HepG2 (cell line): ENCODE measurements at regions not wholly inside any gene's neighbourhood (a gene's known extent, or its start where the extent isn't known, plus 50 kb on each side); places are given as distances from the start of the nearest gene placed in this dataset.

Experiments used
- ATAC-seq: fragments of 200-7000 bp; cut with Tn5 transposase; 3 replicates; pipeline ENCODE4 v1.9.1; 2020; ENCODE audit warnings: mild to moderate bottlenecking, moderate library complexity
- BruUV-seq: library from RNA; stranded (reverse); fragments of 400-500 nt; replicated peaks from 2 replicates; lab custom pipeline; 2021; lab: Mats Ljungman, UMichigan
- CTCF ChIA-PET: fragments of 300-600 bp; formaldehyde crosslinking; extraction: SDS; loops from one replicate; lab custom pipeline; 2021; ENCODE audit warnings: low total read pairs, inconsistent platforms, low intra/inter-chr PET ratio; lab: Yijun Ruan, JAX
- POLR2A ChIA-PET: fragments of 350-600 bp; sonication (Branson Sonifier 250); formaldehyde crosslinking; loops from one replicate; lab custom pipeline; 2020; ENCODE audit warnings: antibody characterized with exemption, inconsistent platforms; lab: Yijun Ruan, JAX
- DNase-seq: peaks from one replicate; pipeline ENCODE4 v3.0.0-alpha.2; 2015; ENCODE audit warnings: low spot score
- FAIRE-seq: peaks from 3 replicates; lab custom pipeline; 2011; peaks lifted over from hg19 to GRCh38; lab: Jason Lieb, UNC
- H2AFZ ChIP-seq: one replicate; pipeline ENCODE4 v1.6.1; 2011; ENCODE audit warnings: low read length, inconsistent platforms
- H3K27ac ChIP-seq: fragments of 300-600 bp; 3 replicates; pipeline ENCODE4 v1.8.0; 2011; ENCODE audit warnings: mixed run types, mild to moderate bottlenecking, mixed read lengths, low read length, inconsistent platforms; ENCODE audit not compliant: insufficient read depth; ENCODE audit errors: extremely low read length
- H3K27me3 ChIP-seq, 2 experiments: fragments of 200-600 bp in 1 of 2; 2 replicates in 1 of 2; 3 replicates in 1 of 2; pipeline versions ENCODE4 v1.6.0 to v1.8.0; 2011; ENCODE audit warnings: low read length in 2 of 2, mild to moderate bottlenecking in 2 of 2, moderate library complexity in 2 of 2, inconsistent platforms in 1 of 2; ENCODE audit not compliant: insufficient read depth in 2 of 2, control insufficient read depth in 1 of 2
- H3K36me3 ChIP-seq, 2 experiments: fragments of 200-600 bp in 1 of 2; replicated peaks in 1 of 2; 2 replicates in 1 of 2; 3 replicates in 1 of 2; pipeline versions ENCODE4 v1.5.1 to v1.8.0; 2011; ENCODE audit warnings: low read length in 2 of 2, inconsistent platforms in 1 of 2; ENCODE audit not compliant: insufficient read depth in 2 of 2, control insufficient read depth in 1 of 2
- H3K4me1 ChIP-seq: 2 replicates; pipeline ENCODE4 v1.5.1; 2012; ENCODE audit warnings: low read length, inconsistent platforms; ENCODE audit not compliant: insufficient read depth
- H3K4me2 ChIP-seq: 2 replicates; pipeline ENCODE4 v1.6.0; 2011; ENCODE audit warnings: low read depth, low read length, inconsistent platforms
- H3K4me3 ChIP-seq, 3 experiments: fragments of 200-600 bp in 1 of 3; sonication (generic), shearing (Covaris generic) in 1 of 3; replicated peaks in 1 of 3; 2 replicates each; pipeline ENCODE4 v1.5.1; 2011 to 2016; ENCODE audit warnings: low read length in 3 of 3, inconsistent platforms in 2 of 3, low read depth in 2 of 3, mild to moderate bottlenecking in 2 of 3, control low read depth in 1 of 3, mixed read lengths in 1 of 3; ENCODE audit not compliant: insufficient read depth in 1 of 3
- H3K79me2 ChIP-seq: one replicate; pipeline ENCODE4 v1.6.1; 2011; ENCODE audit warnings: low read length, inconsistent platforms; ENCODE audit not compliant: insufficient read depth
- H3K9ac ChIP-seq: 2 replicates; pipeline ENCODE4 v1.6.0; 2011; ENCODE audit warnings: mild to moderate bottlenecking, low read depth, low read length, inconsistent platforms; ENCODE audit not compliant: insufficient read depth
- H3K9me3 ChIP-seq: 2 replicates; pipeline ENCODE4 v1.5.1; 2012; ENCODE audit warnings: mild to moderate bottlenecking, low read length
- H4K20me1 ChIP-seq: 2 replicates; pipeline ENCODE4 v1.6.0; 2011; ENCODE audit warnings: inconsistent platforms, mild to moderate bottlenecking, low read length, moderate library complexity; ENCODE audit not compliant: insufficient read depth
- AKNA ChIP-seq: sonication (generic); formaldehyde crosslinking; IDR thresholded peaks from 2 replicates; pipeline ENCODE4 v1.4.0; 2020; ENCODE audit warnings: missing genetic modification reagents, borderline replicate concordance
- GTF2F1 ChIP-seq: fragments of 150-350 bp; IDR thresholded peaks from 2 replicates; pipeline ENCODE4 v1.6.1; 2014; ENCODE audit warnings: low read length
- IKZF1 ChIP-seq: fragments of 450-650 bp; IDR thresholded peaks from 2 replicates; pipeline ENCODE4 v1.7.1; 2016
- SKI ChIP-seq: fragments of 450-650 bp; IDR thresholded peaks from one replicate; pipeline ENCODE4 v1.6.1; 2018; ENCODE audit warnings: mild to moderate bottlenecking; ENCODE audit not compliant: partially characterized antibody
- SRSF1 ChIP-seq: fragments of 200-400 bp; formaldehyde crosslinking; optimal IDR thresholded peaks from 2 replicates; pipeline ENCODE3; 2017; ENCODE audit warnings: mild to moderate bottlenecking, low read depth, low read length, moderate library complexity
- THAP7 ChIP-seq: sonication (generic); formaldehyde crosslinking; IDR thresholded peaks from 2 replicates; pipeline ENCODE4 v1.8.1; 2023; ENCODE audit warnings: mild to moderate bottlenecking, missing genetic modification reagents
- ZBTB20 ChIP-seq: sonication (generic); formaldehyde crosslinking; IDR thresholded peaks from 2 replicates; pipeline ENCODE4 v1.8.1; 2023; ENCODE audit warnings: missing genetic modification reagents, low read depth, mild to moderate bottlenecking, borderline replicate concordance
- ZBTB38 ChIP-seq: sonication (generic); formaldehyde crosslinking; IDR thresholded peaks from 2 replicates; pipeline ENCODE4 v1.5.1; 2020; ENCODE audit warnings: mild to moderate bottlenecking, missing genetic modification reagents
- ZNF205 ChIP-seq: IDR thresholded peaks from 2 replicates; pipeline ENCODE4 v1.6.1; 2018; ENCODE audit warnings: missing biosample characterization, missing genetic modification reagents
- ZNF235 ChIP-seq: sonication (generic); formaldehyde crosslinking; IDR thresholded peaks from 2 replicates; pipeline ENCODE4 v1.8.1; 2023; ENCODE audit warnings: mild to moderate bottlenecking, missing genetic modification reagents, borderline replicate concordance
- ZNF281 ChIP-seq: sonication (generic); formaldehyde crosslinking; IDR thresholded peaks from 2 replicates; pipeline ENCODE4 v1.4.0; 2020; ENCODE audit warnings: missing genetic modification reagents, borderline replicate concordance
- ZNF549 ChIP-seq: sonication (generic); formaldehyde crosslinking; IDR thresholded peaks from 2 replicates; pipeline ENCODE4 v1.5.0; 2020; ENCODE audit warnings: missing genetic modification reagents
- ZNF615 ChIP-seq: sonication (generic); formaldehyde crosslinking; IDR thresholded peaks from 2 replicates; pipeline ENCODE4 v1.5.0; 2020; ENCODE audit warnings: mild to moderate bottlenecking, missing genetic modification reagents, borderline replicate concordance
- ZNF639 ChIP-seq: conservative IDR thresholded peaks from 2 replicates; pipeline ENCODE4 v1.6.1; 2018; ENCODE audit warnings: missing genetic modification reagents
- ZNF703 ChIP-seq: sonication (generic); formaldehyde crosslinking; IDR thresholded peaks from 2 replicates; pipeline ENCODE4 v1.5.1; 2020; ENCODE audit warnings: missing genetic modification reagents, mild to moderate bottlenecking, moderate library complexity, borderline replicate concordance
- WGBS: methylation state at CpG from one replicate; pipeline ENCODE4 v1.1.6; 2017; ENCODE audit warnings: low lambda C conversion rate; 5-methylcytosine and 5-hydroxymethylcytosine counted together
- in situ Hi-C: cut with HindIII; loops from 2 replicates; pipeline ENCODE4 v1.10.0; 2017; ENCODE audit warnings: low pct_unique_long_range_greater_than_20kb; ENCODE audit not compliant: extremely low pct_ligation_motif_present
- intact Hi-C: fragments of 100-400 bp; cut with micrococcal nuclease; formaldehyde crosslinking; loops from one replicate; pipeline ENCODE4 v1.10.0; 2022; ENCODE audit not compliant: unreplicated experiment

GRCh38 chr2:58466804-58467203 lies 225.7 kb upstream of the FANCL start:
- no peak for FAIRE-seq
- no peaks in the 10 kb centered on the region for H4K20me1 ChIP-seq
- DNase-seq = no peak
- no peak for ATAC-seq
- H2AFZ ChIP-seq = no peak overlapping the region
- no peak overlapping the region for H3K4me2 ChIP-seq
- intact Hi-C loops = no loop called here
- no peak overlapping the region for H3K27ac ChIP-seq
- CTCF ChIA-PET = no interaction called here
- H3K79me2 ChIP-seq = no peaks in the 10 kb centered on the region
- no peak overlapping the region for H3K4me3 ChIP-seq
- H3K36me3 ChIP-seq = no peaks in the 10 kb centered on the region
- no peaks in the 10 kb centered on the region for H3K9me3 ChIP-seq
- WGBS = 0% methylated on average over 1 of the region's 1 CpG
- no peak overlapping the region for H3K9ac ChIP-seq
- POLR2A ChIA-PET = no interaction called here
- in situ Hi-C loops = no loop called here
- H3K27me3 ChIP-seq = no peaks in the 10 kb centered on the region
- no peaks in the 10 kb centered on the region for H3K4me1 ChIP-seq
- no TSS peak for BruUV-seq
- no peak for TF ChIP-seq SKI
- TF ChIP-seq ZNF549 (CRISPR knock-in tag) = no peak
- TF ChIP-seq ZNF235 = no peak
- TF ChIP-seq ZNF281 (CRISPR knock-in tag) = no peak
- TF ChIP-seq ZNF703 (CRISPR knock-in tag) = no peak
- no peak for TF ChIP-seq ZBTB20 (CRISPR knock-in tag)
- no peak for TF ChIP-seq IKZF1
- TF ChIP-seq ZBTB38 (CRISPR knock-in tag) = no peak
- no peak for TF ChIP-seq ZNF639 (CRISPR knock-in tag)
- no peak for TF ChIP-seq ZNF615 (CRISPR knock-in tag)
- TF ChIP-seq ZNF205 = no peak
- no peak for TF ChIP-seq GTF2F1
- TF ChIP-seq THAP7 = no peak
- no peak for TF ChIP-seq SRSF1
- no peak for TF ChIP-seq AKNA (CRISPR knock-in tag)
